ENCODE measurements at regions not wholly inside any gene's neighbourhood (a gene's known extent, or its start where the extent isn't known, plus 50 kb on each side); places are given as distances from the start of the nearest gene placed in this dataset.

- intact Hi-C loops (cut with DNase I) = no loop called here
- no peak for DNase-seq
- no peak overlapping the region for H3K27ac ChIP-seq
- no peak for TF ChIP-seq CTCF (IDR thresholded peaks at IDR 0.05)
- H3K27me3 ChIP-seq (ENCODE audit: insufficient read depth in 3 of 3, low read length in 2 of 3) = no peaks in the 10 kb centered on the region
- no peak for ATAC-seq
- no peaks in the 10 kb centered on the region for H3K36me3 ChIP-seq (ENCODE audit: insufficient read depth in 1 of 2, low read depth in 1 of 2)
- H3K9me3 ChIP-seq = no peaks in the 10 kb centered on the region
- no peaks in the 10 kb centered on the region for H3K4me1 ChIP-seq
- no peak overlapping the region for H3K4me3 ChIP-seq
Measured at GRCh38 chr11:90453525-90453924, 230.7 kb upstream of the CHORDC1 start.

- Histone ChIP-seq H3K27me3 (ENCODE audit: insufficient read depth in 3 of 3, low read length in 2 of 3) (no peaks in the 10 kb centered on the region), H3K4me1 (peaks cover 6% of the 10 kb centered on the region), H3K27ac (no peak overlapping the region), H3K9me3 (no peaks in the 10 kb centered on the region), H3K36me3 (ENCODE audit: insufficient read depth in 1 of 2, low read depth in 1 of 2) (no peaks in the 10 kb centered on the region), H3K4me3 (no peak overlapping the region)
- ATAC-seq (no peak), DNase-seq (no peak)
- WGBS, 3 donors = 85 to 87% (median 86%) methylated on average over 2 of the region's 2 CpGs
- intact Hi-C loops (cut with DNase I) = no loop called here
- TF ChIP-seq CTCF (IDR thresholded peaks at IDR 0.05) = no peak
Measured at GRCh38 chr11:90449606-90450005, 226.8 kb upstream of the CHORDC1 start.

- no peak for DNase-seq
- 38 to 45% (median 39%) methylated on average over 4 of the region's 4 CpGs for WGBS, 3 donors
- ATAC-seq = no peak
- TF ChIP-seq CTCF (IDR thresholded peaks at IDR 0.05) = no peak
- H3K9me3 ChIP-seq = no peaks in the 10 kb centered on the region
- H3K27me3 ChIP-seq (ENCODE audit: insufficient read depth in 3 of 3, low read length in 2 of 3) = no peaks in the 10 kb centered on the region
- H3K4me1 ChIP-seq = peaks cover 6% of the 10 kb centered on the region
- no peak overlapping the region for H3K27ac ChIP-seq
- intact Hi-C loops (cut with DNase I) = no loop called here
- H3K36me3 ChIP-seq (ENCODE audit: insufficient read depth in 1 of 2, low read depth in 1 of 2) = no peaks in the 10 kb centered on the region
- H3K4me3 ChIP-seq = no peak overlapping the region
Measured at GRCh38 chr11:90448256-90448655, 225.4 kb upstream of the CHORDC1 start.

GRCh38 chr11:90447618-90448017 is 224.8 kb upstream of the CHORDC1 start:
- Histone ChIP-seq H3K4me1 (peaks cover 6% of the 10 kb centered on the region), H3K27me3 (ENCODE audit: insufficient read depth in 3 of 3, low read length in 2 of 3) (no peaks in the 10 kb centered on the region), H3K4me3 (no peak overlapping the region), H3K9me3 (no peaks in the 10 kb centered on the region), H3K36me3 (ENCODE audit: insufficient read depth in 1 of 2, low read depth in 1 of 2) (no peaks in the 10 kb centered on the region), H3K27ac (no peak overlapping the region)
- no peak for TF ChIP-seq CTCF (IDR thresholded peaks at IDR 0.05)
- 21 to 23% (median 21%) methylated on average over 5 of the region's 5 CpGs for WGBS, 3 donors
- ATAC-seq (no peak), DNase-seq (no peak)
- intact Hi-C loops (cut with DNase I) = no loop called here

- Histone ChIP-seq H3K9me3 (no peaks in the 10 kb centered on the region), H3K27ac (no peak overlapping the region), H3K4me3 (no peak overlapping the region), H3K4me1 (peaks cover 6% of the 10 kb centered on the region), H3K27me3 (ENCODE audit: insufficient read depth in 3 of 3, low read length in 2 of 3) (no peaks in the 10 kb centered on the region), H3K36me3 (ENCODE audit: insufficient read depth in 1 of 2, low read depth in 1 of 2) (no peaks in the 10 kb centered on the region)
- no peak for TF ChIP-seq CTCF (IDR thresholded peaks at IDR 0.05)
- no peak for ATAC-seq
- WGBS, 3 donors = 41 to 54% (median 54%) methylated on average over 2 of the region's 2 CpGs
- intact Hi-C loops (cut with DNase I) = no loop called here
- DNase-seq = no peak
Measured at GRCh38 chr11:90446207-90446606, 223.4 kb upstream of the CHORDC1 start.

Data from psoas muscle (tissue), 7 donors.